ENCODE measurements at regions not wholly inside any gene's neighbourhood (a gene's known extent, or its start where the extent isn't known, plus 50 kb on each side); places are given as distances from the start of the nearest gene placed in this dataset.

GRCh38 chr4:129808242-129808641 lies 712.3 kb downstream of the C4orf33 start:
- TF ChIP-seq CTCF (IDR thresholded peaks at IDR 0.05) (no peak), POLR2A (IDR thresholded peaks at IDR 0.05) (no peak)

Measured in testis (tissue), 2 donors.